GM18519 (cell line): ENCODE measurements at regions not wholly inside any gene's neighbourhood (a gene's known extent, or its start where the extent isn't known, plus 50 kb on each side); places are given as distances from the start of the nearest gene placed in this dataset.
"Not testable (repeated sequence)": the region's sequence is repeated elsewhere in the genome, so short reads cannot be mapped to it uniquely, and the experiment has no call there.

ENCODE experiments used
- ATAC-seq: cut with Tn5 transposase; IDR thresholded peaks from one replicate; pipeline ENCODE4 v1.9.1; 2021; ENCODE audit warnings: mild to moderate bottlenecking, moderate library complexity; ENCODE audit not compliant: unreplicated experiment, low FRiP score

DNA sequence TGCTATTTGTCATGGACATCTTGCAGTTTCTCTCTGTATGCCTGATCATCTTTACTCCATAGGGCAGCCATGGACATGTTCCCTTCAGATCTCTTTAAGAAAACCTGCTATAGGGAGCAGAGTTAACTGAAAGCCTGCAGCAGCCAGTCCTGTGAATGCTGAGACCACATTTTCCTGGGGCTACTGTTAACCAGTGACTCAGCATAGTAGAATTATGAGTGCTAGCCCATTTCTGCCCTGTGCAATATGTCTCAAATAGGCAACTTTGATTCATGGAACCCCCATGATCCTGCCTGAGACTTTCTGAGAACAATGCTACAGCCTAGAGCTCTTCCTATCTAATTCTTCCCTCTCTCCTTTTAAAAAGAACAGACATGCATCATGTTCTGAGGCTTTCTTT, 624.2 kb downstream of the CHSY3 start:
- ATAC-seq: no peak

DNA sequence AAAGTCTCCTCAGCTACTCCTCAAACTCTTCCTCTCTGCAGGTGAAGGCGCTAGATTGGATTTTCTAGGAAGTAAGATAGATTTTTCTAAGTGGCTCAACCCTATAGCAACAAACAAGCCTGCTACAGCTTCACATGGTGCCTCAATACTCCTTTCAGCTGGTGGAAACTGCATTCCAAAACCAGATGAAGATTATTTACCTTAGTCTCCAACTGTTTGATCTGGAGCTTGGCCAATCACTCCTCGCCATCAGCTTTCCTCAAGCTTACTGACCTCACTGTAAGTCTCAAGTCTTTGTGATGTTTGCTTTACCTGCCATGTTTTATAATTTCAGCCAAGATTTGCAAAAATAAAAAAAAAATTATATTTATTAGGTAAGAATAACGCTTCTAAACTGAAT, 622.4 kb downstream of the CHSY3 start:
- ATAC-seq: no peak

DNA sequence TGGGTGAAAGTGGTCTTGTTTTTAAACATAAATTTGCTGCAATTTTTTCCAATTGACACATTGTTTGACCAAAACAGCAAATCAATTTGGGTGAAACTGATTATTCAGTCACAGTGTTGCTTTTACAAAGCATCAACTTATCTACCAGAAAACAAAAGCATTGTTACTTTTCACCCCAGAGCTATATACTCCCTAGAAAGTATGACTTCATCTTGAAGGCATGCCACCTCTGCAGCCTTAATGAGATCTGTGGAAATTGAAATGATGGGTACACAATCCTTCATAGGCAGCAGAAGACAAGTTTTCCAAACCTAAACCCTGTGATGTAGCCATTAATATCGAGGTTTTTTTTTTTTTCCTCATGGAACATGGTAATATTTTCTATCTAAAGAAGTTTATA, 615.9 kb downstream of the CHSY3 start:
- no peak for ATAC-seq

DNA sequence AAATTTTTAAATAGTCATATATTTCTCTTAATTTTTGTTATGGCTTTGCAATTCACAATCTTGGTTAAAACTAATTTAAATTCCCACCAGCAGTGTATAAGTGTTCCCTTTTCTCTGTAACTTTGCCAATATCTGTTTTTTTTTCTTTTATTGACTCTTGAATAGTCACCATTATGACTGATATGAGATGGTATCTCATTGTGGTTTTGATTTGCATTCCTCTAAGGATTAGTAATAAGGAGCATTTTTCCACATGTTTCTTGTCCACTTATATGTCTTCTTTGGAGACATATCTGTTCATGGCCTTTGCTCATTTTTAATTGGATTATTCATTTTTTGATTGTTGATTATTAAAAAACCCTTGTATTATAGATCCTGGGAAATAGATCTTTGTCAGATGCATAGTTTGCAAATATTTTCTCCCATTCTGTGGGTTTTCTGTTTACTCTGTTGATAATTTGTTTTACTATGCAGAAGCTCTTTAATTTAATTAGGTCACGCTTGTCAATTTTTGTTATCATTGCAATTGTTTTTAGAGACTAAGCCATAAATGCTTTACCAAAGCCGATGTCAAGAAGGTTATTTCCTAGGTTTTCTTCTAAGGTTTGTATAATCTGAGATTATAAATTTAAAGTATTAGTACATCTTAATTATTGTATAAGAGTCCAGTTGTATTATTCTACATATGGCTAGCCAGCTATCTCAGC, 610.9 kb downstream of the CHSY3 start:
- no peak for ATAC-seq

DNA sequence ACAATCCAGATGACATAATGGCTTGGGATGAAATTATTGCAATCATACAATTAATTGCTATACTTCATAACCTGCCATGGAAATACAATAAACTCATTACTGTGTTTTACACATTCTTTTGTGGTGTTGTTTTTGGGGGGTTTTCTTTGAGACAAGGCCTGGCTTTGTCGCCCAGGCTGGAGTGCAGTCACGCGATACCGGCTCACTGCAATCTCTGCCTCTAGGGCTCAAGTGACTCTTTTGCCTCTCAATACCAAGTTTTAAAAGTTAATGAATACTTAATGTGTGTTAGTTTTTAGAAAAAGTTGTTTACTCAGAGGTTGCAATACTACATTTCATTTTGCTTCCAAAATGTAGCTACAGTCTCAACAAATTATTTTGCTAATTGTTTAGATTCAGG, 598.4 kb downstream of the CHSY3 start:
- ATAC-seq: no peak

DNA sequence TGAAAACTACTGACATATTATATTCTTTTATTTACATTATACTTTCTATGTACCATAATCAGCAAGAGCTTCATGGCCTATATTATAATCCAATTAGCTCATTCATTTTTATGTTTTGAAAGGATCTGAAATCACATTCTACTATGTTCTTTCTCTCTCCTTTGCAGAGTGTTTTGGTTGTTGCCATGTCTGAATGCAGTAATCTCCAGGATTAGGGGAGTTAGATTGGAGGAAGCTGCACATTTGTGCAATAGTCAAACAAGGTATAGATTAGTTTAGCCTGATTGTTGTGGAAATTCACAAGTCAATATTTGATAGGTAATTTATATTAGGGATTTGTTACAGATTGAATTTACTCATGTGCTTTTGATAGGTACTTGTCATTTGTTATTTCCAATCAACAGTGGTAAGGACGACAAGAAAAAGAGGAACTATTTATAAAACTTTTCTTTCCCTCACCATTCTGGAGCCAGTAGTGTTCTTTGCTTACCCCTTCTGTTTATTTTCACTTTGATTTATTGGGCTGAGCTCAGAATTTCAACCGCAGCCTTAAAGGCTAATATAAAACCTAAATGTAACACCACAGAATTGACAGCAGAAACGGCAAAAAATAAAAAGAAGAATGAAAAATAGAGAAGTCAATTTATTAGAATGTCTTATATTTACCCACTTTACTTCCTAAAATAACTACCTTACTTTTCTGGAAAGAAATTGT, 597.0 kb downstream of the CHSY3 start:
- no peak for ATAC-seq

DNA sequence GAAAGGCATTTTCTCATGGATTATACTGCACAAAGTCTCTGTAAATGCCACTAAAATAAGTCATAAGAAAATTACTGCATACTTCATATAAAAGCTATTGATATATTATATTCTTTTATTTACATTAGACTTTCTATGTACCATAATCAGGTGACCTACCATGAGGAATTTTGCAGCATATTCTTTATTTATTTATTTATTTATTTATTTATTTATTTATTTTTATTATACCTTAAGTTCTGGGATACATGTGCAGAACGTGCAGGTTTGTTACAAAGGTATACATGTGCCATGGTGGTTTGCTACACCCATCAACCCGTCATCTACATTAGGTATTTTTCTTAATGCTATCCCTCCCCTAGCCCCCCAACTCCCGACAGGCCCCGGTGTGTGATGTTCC, 596.2 kb downstream of the CHSY3 start:
- not testable (repeated sequence) for ATAC-seq

DNA sequence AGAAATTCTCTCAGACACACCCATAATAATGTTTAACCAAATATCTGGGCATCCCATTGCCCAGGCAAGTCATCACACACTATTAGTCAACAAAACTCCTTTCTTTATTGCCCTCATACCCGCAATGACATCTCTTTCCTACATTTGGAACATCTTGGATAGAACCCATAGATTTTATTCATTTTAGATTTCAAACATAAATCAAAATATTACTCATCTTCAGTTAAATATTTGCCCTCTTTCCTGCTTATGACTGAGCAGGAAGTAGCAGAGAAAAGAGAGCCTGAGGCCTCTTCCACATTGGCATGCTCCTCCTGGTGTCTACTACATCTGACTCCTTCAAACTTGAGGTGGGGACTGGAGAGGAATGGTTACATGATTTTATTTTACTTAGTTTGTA, 592.0 kb downstream of the CHSY3 start:
- no peak for ATAC-seq

DNA sequence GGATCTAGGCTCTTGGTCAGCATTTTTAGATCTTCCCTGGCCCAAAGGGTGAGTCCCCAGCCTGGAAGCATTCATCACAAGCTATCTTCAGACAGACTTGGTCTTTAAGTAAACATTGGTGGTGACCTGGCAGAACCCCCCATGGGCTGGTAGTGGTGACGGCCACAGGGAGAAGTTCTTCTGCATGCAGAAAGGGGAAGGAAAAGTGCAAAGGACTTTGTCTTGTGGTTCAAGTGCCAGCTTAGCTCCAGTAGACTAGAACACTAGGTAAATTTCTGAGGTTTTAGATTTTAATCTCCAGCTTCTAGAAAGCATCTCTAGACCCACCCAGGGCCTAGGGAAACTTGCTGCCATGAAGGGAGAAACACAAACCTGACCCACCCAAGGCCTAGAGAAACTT, 584.0 kb downstream of the CHSY3 start:
- ATAC-seq: no peak

DNA sequence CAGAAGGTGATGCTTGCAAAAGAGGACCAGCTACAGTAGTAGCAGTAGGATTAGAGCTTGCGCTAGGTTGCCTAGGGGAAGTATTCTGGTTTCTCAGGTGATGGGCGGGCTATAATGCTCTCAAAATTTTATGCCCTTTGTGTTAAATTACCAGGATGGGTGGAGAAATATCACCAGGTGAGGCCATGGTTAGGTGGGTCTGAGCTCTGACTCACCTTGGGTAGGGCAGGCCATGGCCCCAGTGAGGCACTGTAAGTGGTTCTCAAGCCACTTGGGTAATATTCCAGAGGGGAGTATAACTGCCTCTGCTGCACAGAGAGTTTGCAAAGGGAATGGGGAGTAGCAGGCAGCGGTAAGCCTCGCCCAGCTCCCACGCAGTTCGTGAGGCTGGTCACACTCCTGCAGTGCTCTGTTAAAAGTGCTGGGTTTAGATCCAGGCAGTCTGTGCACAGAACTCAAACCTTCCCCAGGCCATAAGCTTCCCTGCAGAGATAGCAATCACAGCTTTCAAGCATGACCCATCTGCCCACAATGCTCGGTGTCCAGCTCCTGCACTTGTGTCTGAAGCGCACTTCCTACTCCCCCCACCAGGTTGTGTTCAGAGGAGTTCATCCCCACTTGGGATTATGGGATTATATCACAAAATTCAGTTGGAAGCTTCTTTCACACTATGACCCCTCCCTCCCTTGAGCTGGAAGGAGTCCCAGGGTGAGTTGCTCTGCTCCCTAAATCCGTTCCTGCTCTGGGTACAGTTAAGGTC, 575.0 kb downstream of the CHSY3 start:
- ATAC-seq: no peak

DNA sequence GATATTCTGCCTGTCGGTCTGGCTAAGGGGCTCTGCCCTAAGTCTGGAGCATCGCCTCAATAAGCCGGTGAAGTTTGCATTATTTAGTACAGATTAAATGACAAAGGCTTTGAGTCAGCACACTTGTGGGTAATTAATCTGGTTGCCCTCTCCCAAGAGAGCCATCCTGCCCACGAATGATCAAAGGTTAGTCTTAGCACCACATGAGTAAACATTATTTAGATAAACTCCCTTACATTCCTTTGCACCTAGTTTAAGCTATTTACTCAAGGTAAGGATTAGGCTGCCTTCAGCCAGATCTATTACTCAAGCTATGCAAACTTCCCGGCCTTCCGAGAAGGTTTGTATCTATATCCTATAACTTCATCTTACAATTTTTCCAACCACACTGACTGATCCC, 572.1 kb downstream of the CHSY3 start:
- no peak for ATAC-seq

DNA sequence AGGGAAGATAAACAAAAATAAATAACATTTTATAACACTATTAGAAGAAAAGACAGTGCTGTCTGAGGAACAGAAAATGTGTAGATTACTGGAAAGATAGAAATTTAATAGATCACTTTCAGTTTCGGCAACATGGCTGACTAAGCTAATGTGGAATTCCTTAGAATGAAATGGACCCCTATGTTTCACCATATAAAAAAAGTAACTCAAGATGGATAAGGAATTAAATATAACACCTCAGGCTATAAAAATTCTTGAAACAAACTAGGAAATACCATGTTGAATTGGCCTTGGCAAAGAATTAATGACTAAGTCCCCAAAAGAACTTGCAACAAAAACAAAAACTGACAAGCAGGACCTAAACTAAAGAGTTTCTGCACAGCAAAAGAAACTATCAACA, 558.3 kb downstream of the CHSY3 start:
- no peak for ATAC-seq

DNA sequence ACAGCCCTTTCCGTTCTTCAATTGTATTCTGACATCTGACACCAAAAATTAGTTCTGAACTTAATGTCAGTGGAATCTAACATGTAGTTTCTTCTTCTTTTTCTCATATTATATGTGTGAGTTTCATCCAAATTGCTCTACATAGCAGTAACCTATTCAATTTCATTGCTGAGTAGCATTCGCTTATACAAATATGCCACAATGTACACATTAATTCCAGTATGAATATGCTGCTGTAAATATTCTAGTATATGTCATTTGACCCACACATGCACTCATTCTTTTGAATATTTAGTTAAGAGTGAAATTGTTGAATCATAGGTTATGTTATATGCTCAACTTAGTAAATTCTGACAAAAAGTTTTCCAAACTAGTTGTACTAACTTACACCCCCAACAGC, 550.9 kb downstream of the CHSY3 start:
- no peak for ATAC-seq

DNA sequence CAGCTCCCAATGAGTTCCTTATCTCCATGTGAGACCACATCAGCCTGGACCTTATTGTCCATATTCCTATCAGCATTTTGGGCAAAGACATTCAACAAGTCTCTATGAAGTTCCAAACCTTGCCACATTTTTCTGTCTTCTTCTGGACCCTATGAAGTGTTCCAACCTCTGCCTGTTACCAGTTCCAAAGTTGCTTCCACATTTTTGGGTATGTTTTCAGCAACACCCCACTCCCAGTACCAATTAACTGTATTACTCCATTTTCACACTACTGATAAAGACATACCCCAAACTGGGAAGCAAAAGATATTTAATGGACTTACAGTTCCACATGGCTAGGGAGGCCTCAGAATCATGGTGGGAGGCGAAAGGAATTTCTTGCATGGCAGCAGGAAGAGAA, 548.5 kb downstream of the CHSY3 start:
- ATAC-seq: no peak

DNA sequence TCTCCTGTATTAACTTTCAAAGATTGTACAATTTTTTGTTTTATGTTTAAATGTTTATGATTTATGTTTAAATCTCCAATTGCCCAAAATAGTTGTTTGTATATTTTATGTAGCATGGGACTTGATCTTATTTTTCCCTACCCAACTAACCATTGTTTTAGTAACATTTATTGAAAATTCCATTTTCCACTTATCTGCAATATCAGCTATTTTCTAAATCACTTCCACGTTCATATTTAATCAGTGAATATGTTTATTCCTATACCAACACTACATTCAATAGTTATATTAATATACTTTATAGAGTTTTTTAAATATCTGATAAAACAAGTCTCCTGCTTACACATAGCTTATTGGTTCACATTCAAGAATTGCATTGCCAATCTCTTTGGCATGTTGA, 532.2 kb downstream of the CHSY3 start:
- no peak for ATAC-seq

DNA sequence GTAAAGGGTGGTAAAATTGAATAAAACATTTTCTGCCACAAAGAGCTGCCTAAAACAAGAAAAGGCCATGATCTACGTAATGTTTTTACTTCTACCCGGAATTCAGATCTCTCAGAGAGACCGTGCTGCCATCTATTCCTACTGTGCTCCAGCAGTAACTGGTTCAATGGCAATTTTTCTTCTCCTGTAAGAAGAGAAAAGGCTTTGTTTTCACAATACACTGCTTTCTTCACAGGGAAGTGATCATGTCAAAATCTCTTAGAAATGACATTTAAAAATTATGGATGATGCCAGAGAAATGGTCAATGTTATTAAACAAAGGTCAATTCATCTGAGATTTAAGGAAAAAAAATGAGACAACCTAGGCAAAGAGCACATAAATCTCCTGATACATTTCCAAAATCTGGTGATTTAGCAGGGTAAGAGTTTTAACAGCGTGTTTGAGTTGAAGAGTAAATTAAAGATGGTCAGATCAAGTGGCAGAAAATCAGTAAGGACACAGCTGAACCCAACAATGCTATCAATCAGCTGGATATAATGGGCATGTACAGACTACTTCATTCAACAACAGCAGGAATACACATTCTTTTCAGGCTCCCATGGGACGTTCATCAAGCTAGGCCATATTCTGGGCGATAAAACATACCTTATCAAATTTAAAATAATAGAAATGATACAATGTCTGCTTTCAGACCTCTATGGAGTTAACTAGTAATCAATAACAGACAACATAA, 523.1 kb downstream of the CHSY3 start:
- no peak for ATAC-seq

DNA sequence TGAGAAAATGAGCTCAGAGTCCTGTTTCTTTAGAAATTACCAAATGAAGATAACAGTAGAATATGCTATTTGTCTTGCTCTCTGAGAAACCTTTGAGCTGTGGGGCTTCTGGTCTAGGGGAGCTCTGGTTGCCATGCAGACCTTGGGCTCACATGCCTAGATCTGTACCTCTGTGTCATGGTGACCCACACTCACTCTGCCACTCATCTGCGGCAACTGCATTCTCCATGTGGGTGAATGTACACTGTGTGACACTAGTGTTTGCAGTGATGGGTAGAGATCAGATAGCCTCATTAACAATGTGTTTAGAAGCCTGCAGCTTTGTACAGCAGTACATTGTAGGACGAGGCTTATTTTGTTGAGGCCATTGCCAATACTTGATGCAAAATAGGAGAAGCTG, 521.2 kb downstream of the CHSY3 start:
- ATAC-seq: no peak

DNA sequence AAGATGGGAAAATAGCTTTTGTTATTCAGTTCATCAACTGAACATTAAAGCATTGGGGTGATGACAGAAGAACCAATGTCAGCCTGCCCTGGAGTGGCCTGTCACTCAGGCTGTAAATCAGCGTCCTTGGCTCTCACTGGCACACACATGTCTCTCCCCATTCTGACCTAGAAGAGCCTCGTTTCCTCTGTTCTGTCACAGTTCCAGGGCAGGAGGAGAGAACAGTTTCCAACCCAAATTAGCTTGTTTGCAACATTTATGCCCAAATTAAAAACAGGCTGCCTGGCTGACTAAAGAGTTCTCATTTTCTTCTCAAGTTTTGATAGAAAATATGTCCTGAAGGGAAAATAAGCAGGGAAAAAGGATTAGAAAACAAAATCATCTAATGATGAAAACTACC, 520.1 kb downstream of the CHSY3 start:
- ATAC-seq: no peak

DNA sequence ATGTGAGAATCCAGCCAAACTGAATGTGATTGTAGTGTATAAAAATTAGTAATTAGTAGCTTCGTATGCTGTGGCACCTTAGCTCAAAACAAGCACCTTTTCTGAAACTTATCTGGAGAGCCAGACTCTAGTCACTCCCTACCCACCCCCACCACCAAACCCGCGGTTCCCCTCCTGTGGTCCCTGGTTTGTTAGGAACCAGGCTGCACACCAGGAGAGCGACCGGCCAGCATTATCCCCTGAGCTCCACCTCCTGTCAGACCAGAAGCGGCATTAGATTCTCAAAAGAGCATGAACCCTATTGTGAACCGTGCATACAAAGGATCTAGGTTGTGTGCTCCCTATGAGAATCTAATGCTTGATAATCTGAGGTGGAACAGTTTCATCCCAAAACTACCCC, 498.6 kb downstream of the CHSY3 start:
- ATAC-seq: no peak

DNA sequence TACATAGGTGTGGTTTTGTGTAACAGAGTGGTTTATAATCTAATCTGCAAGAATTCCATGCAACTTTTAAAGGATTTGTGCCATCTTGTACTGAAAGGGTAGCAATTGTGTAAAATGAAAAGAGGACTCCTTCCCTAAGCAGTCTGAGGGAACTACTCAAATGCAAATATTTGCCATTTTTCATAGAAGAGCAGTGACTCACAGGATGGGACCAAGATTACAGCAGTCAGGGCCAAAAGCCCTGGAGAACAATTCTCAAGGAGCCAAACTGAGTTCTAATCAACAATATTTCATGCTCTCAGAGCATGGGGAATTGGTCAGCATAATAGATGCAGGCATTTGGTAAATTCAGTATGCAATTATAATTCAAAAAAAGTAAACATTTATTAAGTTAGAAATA, 495.8 kb downstream of the CHSY3 start:
- ATAC-seq: no peak

DNA sequence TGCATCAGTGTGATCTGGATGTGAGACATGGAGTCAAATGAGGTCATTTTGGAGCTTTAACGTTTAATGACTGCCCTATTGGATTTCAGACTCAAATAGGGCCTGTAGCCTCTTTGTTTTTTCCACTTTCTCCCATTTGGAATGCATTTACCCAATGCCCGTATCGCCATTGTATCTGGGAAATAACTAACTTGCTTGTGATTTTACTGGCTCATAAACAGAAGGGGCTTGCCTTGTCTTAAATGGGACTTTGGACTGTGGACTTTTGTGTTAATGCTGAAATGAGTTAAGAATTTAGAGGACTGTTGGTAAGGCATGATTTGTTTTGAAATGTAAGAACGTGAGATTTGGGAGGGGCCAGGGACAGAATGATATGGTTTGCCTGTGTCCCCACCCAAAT, 494.6 kb downstream of the CHSY3 start:
- no peak for ATAC-seq
